Hematopoietic multipotent progenitor cell treated with erythropoietin and hydrocortisone succinate and interleukin-3 and kit ligand, for 17 days (in vitro differentiated cells): ENCODE measurements at regions not wholly inside any gene's neighbourhood (a gene's known extent, or its start where the extent isn't known, plus 50 kb on each side); places are given as distances from the start of the nearest gene placed in this dataset.
"Not testable (repeated sequence)": the region's sequence is repeated elsewhere in the genome, so short reads cannot be mapped to it uniquely, and the experiment has no call there.

Experiments
- DNase-seq: peaks from one replicate; pipeline ENCODE4 v3.0.0-alpha.2; 2015; ENCODE audit warnings: low spot score

DNA sequence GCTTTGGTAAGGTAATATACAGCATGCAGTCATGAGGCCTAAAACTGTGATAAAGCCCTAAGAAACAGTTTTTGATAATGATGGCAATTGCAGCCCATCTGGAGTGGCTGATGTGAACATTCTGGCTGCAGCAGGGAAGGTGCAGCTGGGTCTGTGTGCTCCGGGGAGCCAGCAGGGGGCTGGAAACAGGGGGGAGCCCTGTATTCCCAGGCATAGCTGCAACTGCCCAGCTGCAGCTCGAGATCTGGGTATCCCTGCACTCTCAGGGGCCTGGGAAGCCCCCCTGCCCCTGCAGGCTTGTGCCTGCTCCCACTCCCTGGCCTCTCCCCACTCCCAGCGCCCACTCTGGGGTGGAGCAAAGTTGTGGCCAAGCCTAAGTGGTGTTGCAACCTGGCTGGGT lies 95.6 kb downstream of the RRAGB start:
- DNase-seq: no peak

DNA sequence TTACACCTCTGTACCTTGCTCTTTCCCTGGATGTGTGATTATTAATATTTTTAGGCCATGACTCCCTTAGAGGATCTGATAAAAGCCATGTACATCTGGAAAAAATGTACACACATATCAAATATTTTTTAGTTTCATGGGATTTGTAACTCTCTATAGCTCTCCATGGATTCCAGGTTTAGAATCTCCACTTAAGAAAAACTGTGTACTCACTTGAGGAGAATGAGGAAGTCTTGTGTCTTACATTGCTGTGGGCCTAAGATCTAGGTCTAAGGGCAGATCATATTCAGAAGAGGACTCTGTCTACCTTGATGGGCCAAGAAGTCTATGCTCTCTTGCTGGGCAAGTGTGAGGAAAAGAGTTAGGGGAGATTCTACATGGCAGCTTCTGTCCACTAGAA lies 98.0 kb downstream of the RRAGB start:
- no peak for DNase-seq

DNA sequence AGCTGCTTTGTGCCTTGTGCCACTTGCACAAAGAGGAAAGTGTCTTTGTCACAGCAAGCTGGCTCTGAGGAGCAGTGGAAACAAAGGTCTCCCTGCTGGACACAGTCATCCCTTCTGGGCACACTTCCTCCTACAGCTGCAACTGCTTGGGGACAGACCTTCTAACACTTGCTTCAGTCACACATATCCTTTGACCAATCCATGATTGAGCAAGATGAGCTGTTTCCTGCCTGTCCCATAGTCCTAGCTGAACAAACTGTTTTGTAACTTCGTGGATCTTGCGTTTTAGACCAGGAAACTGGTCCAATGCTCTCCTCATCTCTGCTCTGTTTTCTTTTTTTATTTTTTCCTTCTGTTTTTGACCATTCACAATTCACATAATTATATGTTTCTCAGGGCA lies 98.5 kb downstream of the RRAGB start:
- no peak for DNase-seq

DNA sequence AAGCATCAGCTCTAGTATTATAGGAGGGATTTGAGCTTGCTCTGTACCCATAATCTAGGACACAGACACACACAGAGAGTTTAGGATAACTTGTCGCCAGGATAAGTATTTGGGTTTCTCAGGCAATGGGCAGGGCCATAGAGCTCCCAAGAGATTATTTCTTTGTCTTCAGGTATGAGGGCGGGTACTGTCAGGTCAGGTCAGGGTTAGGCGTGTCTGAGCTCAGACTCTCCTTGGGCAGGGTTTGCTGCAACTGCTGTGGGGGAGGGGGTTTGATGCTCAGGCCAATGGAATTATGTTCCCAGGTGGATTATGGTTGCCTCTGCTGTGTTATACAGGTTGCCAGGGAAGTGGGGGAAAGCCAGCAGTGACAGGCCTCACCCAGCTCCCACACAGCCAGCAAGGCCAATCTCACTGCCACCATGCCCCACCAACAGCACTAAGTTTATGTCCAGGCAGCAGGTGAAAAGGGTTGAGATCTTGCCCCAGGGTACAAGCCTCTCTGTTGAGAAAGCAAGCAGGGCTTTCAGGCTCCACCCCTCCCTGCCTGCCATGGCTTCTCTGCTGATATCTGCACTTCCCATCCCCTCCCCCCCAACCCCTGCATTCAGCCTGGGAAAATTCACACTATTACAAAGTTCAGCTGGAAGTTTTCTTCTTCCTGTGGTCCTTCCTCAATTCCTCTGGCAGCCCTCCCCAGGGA lies 101.3 kb downstream of the RRAGB start:
- no peak for DNase-seq

- no peak for DNase-seq
These were observed 121.9 kb downstream of the RRAGB start for GRCh38 chrX:55839485-55839884.

- no peak for DNase-seq
These were observed 124.6 kb downstream of the RRAGB start for GRCh38 chrX:55841962-55842752.

GRCh38 chrX:55866779-55867178 lies 149.2 kb downstream of the RRAGB start:
- not testable (repeated sequence) for DNase-seq

- DNase-seq: no peak
These were observed 149.7 kb downstream of the RRAGB start for GRCh38 chrX:55867181-55867651.

DNA sequence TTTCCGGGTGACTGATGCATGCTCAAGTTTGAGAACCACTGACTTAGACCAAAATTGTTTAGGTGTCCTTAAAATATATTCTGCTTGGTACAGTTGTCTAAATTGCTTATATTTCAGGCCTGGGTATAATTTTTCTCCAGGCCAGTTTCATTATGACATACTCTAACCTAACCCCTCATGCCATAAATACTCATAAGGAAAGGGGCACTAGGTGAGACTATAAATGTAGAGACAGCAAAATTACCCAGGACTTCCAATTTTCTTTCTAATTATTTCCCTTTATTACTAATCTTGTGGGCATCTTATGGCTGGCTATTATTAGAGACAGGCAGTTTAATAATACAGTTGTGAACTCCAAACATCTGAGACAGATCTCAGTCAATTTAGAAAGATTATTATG lies 150.2 kb downstream of the RRAGB start:
- DNase-seq: no peak

DNA sequence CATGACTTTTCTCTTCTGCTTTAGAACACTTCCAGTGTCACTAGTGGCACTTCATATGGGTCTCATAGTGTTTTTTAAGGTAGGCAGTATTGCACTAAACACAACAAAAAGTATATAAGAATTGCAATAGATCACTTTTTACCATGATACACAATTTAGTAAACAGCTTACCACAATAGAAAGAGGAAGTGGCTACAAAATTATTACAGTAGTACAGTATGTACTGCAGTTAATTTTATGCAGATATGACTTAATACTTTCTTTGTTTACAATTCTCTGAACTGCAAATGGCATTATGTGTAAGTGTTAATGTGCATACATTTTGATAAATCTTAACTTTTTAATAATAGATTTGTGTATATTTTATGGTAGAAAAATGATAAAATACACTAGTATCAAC lies 157.3 kb downstream of the RRAGB start:
- DNase-seq: no peak

- not testable (repeated sequence) for DNase-seq
These were observed 166.0 kb downstream of the RRAGB start for GRCh38 chrX:55883541-55883940.

- peak; percentile 17 for DNase-seq
These were observed 190.5 kb downstream of the RRAGB start for GRCh38 chrX:55907968-55908607.

DNA sequence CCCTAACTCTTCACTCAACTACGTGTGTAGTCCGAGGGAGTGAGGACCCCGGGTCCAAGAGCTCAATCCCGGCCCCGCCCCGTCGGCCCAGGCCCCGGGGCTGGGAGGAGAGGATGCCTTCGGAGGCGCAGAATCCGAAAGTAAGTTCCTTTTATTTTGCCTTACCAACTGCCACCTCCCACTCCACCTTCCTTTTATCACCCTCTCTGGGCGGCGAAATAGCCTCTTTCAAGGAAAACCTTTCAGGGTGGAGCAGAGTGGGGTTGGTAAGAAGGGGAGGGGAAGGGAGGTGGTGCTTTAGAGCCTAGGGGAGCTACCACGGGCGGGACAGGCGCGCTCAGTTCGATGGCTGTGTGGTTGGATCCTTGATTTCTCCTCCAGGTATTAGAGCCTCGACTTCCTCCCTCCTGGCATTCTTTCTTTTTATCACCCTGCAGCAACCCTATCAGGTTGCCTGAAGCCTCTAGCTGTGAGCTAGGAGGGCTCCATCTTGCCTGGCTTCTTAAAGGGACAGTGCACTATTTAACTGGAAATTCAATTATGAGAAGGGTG lies 191.2 kb downstream of the RRAGB start:
- peak; percentile 21 for DNase-seq

DNA sequence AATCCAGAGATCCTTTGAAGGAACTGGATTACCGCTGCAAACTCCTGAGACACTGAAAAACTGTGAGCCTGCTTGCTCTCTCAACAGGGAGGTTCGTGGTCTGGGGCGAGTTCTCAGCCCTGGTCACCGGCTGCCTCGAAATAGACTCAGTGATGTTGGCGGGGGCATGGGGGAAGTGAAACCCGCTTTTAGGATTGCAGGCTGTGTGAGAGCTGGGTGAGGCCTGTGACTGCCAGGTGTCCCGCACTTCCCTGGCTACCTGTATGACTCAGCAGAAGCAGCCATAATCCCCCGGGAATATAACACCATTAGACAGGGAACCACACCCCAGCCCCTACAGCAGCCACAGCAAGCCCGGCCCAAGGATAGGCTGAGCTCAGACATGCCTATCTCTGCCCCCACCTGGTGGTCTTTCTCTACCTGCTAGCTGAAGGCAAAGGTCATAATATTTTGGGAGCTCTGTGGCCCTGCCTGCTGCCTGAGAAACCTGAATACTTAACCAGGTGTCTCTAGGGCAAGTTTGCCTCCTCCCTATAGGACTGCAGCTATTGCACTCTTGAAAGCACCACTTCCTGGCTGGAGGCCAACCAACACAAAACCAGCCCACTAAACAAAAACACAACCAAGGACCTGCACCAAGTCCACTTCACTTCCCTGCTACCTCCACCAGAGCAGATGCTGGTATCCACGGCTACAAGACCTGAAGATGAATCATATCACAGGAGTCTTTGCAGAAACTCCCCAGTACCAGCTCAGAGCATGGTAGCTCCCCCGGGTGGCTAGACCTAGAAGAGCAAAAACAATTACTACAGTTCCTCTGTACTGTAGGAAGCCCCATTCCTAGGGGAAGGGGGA lies 202.0 kb downstream of the RRAGB start:
- no peak for DNase-seq

GRCh38 chrX:55924574-55924973 lies 207.0 kb downstream of the RRAGB start:
- DNase-seq: no peak

DNA sequence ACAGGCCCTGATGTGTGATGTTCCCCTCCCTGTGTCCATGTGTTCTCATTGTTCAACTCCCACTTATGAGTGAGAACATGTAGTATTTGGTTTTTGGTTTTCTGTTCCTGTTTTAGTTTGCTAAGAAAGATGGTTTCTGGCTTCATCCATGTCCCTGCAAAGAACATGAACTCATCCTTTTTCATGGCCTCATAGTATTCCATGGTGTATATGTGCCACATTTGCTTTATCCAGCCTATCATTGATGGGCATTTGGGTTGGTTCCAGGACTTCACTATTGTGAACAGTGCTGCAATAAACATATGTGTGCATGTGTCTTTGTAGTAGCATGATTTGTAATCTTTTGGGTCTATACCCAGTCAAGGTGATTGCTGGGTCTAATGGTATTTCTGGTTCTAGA lies 211.0 kb downstream of the RRAGB start:
- DNase-seq: not testable (repeated sequence)
